HepG2 (cell line): ENCODE measurements at regions not wholly inside any gene's neighbourhood (a gene's known extent, or its start where the extent isn't known, plus 50 kb on each side); places are given as distances from the start of the nearest gene placed in this dataset.
"Not testable (repeated sequence)": the region's sequence is repeated elsewhere in the genome, so short reads cannot be mapped to it uniquely, and the experiment has no call there.

Source experiments
- ATAC-seq: fragments of 200-7000 bp; cut with Tn5 transposase; 3 replicates; pipeline ENCODE4 v1.9.1; 2020; ENCODE audit warnings: mild to moderate bottlenecking, moderate library complexity
- BruUV-seq: library from RNA; stranded (reverse); fragments of 400-500 nt; replicated peaks from 2 replicates; lab custom pipeline; 2021; lab: Mats Ljungman, UMichigan
- CTCF ChIA-PET: fragments of 300-600 bp; formaldehyde crosslinking; extraction: SDS; loops from one replicate; lab custom pipeline; 2021; ENCODE audit warnings: low total read pairs, inconsistent platforms, low intra/inter-chr PET ratio; lab: Yijun Ruan, JAX
- POLR2A ChIA-PET: fragments of 350-600 bp; sonication (Branson Sonifier 250); formaldehyde crosslinking; loops from one replicate; lab custom pipeline; 2020; ENCODE audit warnings: antibody characterized with exemption, inconsistent platforms; lab: Yijun Ruan, JAX
- DNase-seq: peaks from one replicate; pipeline ENCODE4 v3.0.0-alpha.2; 2015; ENCODE audit warnings: low spot score
- FAIRE-seq: peaks from 3 replicates; lab custom pipeline; 2011; peaks lifted over from hg19 to GRCh38; lab: Jason Lieb, UNC
- H2AFZ ChIP-seq: one replicate; pipeline ENCODE4 v1.6.1; 2011; ENCODE audit warnings: low read length, inconsistent platforms
- H3K27ac ChIP-seq: fragments of 300-600 bp; 3 replicates; pipeline ENCODE4 v1.8.0; 2011; ENCODE audit warnings: mixed run types, mild to moderate bottlenecking, mixed read lengths, low read length, inconsistent platforms; ENCODE audit not compliant: insufficient read depth; ENCODE audit errors: extremely low read length
- H3K27me3 ChIP-seq, 2 experiments: fragments of 200-600 bp in 1 of 2; 2 replicates in 1 of 2; 3 replicates in 1 of 2; pipeline versions ENCODE4 v1.6.0 to v1.8.0; 2011; ENCODE audit warnings: low read length in 2 of 2, mild to moderate bottlenecking in 2 of 2, moderate library complexity in 2 of 2, inconsistent platforms in 1 of 2; ENCODE audit not compliant: insufficient read depth in 2 of 2, control insufficient read depth in 1 of 2
- H3K36me3 ChIP-seq, 2 experiments: fragments of 200-600 bp in 1 of 2; replicated peaks in 1 of 2; 2 replicates in 1 of 2; 3 replicates in 1 of 2; pipeline versions ENCODE4 v1.5.1 to v1.8.0; 2011; ENCODE audit warnings: low read length in 2 of 2, inconsistent platforms in 1 of 2; ENCODE audit not compliant: insufficient read depth in 2 of 2, control insufficient read depth in 1 of 2
- H3K4me1 ChIP-seq: 2 replicates; pipeline ENCODE4 v1.5.1; 2012; ENCODE audit warnings: low read length, inconsistent platforms; ENCODE audit not compliant: insufficient read depth
- H3K4me2 ChIP-seq: 2 replicates; pipeline ENCODE4 v1.6.0; 2011; ENCODE audit warnings: low read depth, low read length, inconsistent platforms
- H3K4me3 ChIP-seq, 3 experiments: fragments of 200-600 bp in 1 of 3; sonication (generic), shearing (Covaris generic) in 1 of 3; replicated peaks in 1 of 3; 2 replicates each; pipeline ENCODE4 v1.5.1; 2011 to 2016; ENCODE audit warnings: low read length in 3 of 3, inconsistent platforms in 2 of 3, low read depth in 2 of 3, mild to moderate bottlenecking in 2 of 3, control low read depth in 1 of 3, mixed read lengths in 1 of 3; ENCODE audit not compliant: insufficient read depth in 1 of 3
- H3K79me2 ChIP-seq: one replicate; pipeline ENCODE4 v1.6.1; 2011; ENCODE audit warnings: low read length, inconsistent platforms; ENCODE audit not compliant: insufficient read depth
- H3K9ac ChIP-seq: 2 replicates; pipeline ENCODE4 v1.6.0; 2011; ENCODE audit warnings: mild to moderate bottlenecking, low read depth, low read length, inconsistent platforms; ENCODE audit not compliant: insufficient read depth
- H3K9me3 ChIP-seq: 2 replicates; pipeline ENCODE4 v1.5.1; 2012; ENCODE audit warnings: mild to moderate bottlenecking, low read length
- H4K20me1 ChIP-seq: 2 replicates; pipeline ENCODE4 v1.6.0; 2011; ENCODE audit warnings: inconsistent platforms, mild to moderate bottlenecking, low read length, moderate library complexity; ENCODE audit not compliant: insufficient read depth
- ATF7-NPFF ChIP-seq: sonication (generic); formaldehyde crosslinking; IDR thresholded peaks from 2 replicates; pipeline ENCODE4 v1.8.1; 2023; ENCODE audit warnings: mild to moderate bottlenecking, low read depth, missing genetic modification reagents, moderate library complexity
- GZF1 ChIP-seq: sonication (generic); formaldehyde crosslinking; IDR thresholded peaks from 2 replicates; pipeline ENCODE4 v1.5.1; 2020; ENCODE audit warnings: mild to moderate bottlenecking, missing genetic modification reagents
- MAFF ChIP-seq: IDR thresholded peaks from 2 replicates; pipeline ENCODE4 v1.6.1; 2011; ENCODE audit warnings: low read depth, low read length, improper control_type of control experiment
- MAFK ChIP-seq, 2 experiments: IDR thresholded peaks in 1 of 2; conservative IDR thresholded peaks in 1 of 2; 2 replicates each; pipeline ENCODE4 v1.6.1; 2011; ENCODE audit warnings: improper control_type of control experiment in 2 of 2, low read length in 2 of 2
- MTF2 ChIP-seq: sonication (generic); formaldehyde crosslinking; IDR thresholded peaks from 2 replicates; pipeline ENCODE4 v1.5.0; 2020; ENCODE audit warnings: missing genetic modification reagents, borderline replicate concordance
- THYN1 ChIP-seq: sonication (generic); formaldehyde crosslinking; IDR thresholded peaks from 2 replicates; pipeline ENCODE4 v1.8.1; 2023; ENCODE audit warnings: low read depth, mild to moderate bottlenecking, moderate library complexity, missing genetic modification reagents, borderline replicate concordance
- ZNF768 ChIP-seq: sonication (generic); formaldehyde crosslinking; IDR thresholded peaks from 2 replicates; pipeline ENCODE4 v1.4.0; 2020; ENCODE audit warnings: missing genetic modification reagents
- WGBS: methylation state at CpG from one replicate; pipeline ENCODE4 v1.1.6; 2017; ENCODE audit warnings: low lambda C conversion rate; 5-methylcytosine and 5-hydroxymethylcytosine counted together
- in situ Hi-C: cut with HindIII; loops from 2 replicates; pipeline ENCODE4 v1.10.0; 2017; ENCODE audit warnings: low pct_unique_long_range_greater_than_20kb; ENCODE audit not compliant: extremely low pct_ligation_motif_present
- intact Hi-C: fragments of 100-400 bp; cut with micrococcal nuclease; formaldehyde crosslinking; loops from one replicate; pipeline ENCODE4 v1.10.0; 2022; ENCODE audit not compliant: unreplicated experiment
- TF ChIP-seq, protein P1 (sequence below): IDR thresholded peaks from 2 replicates; pipeline ENCODE4 v1.6.1; 2016; ENCODE audit warnings: missing compliant biosample characterization, missing genetic modification reagents, borderline replicate concordance
- TF ChIP-seq, protein P2 (sequence below): sonication (generic); formaldehyde crosslinking; IDR thresholded peaks from 2 replicates; pipeline ENCODE4 v1.8.0; 2022; ENCODE audit warnings: missing genetic modification reagents, mild to moderate bottlenecking, moderate library complexity, borderline replicate concordance

DNA sequence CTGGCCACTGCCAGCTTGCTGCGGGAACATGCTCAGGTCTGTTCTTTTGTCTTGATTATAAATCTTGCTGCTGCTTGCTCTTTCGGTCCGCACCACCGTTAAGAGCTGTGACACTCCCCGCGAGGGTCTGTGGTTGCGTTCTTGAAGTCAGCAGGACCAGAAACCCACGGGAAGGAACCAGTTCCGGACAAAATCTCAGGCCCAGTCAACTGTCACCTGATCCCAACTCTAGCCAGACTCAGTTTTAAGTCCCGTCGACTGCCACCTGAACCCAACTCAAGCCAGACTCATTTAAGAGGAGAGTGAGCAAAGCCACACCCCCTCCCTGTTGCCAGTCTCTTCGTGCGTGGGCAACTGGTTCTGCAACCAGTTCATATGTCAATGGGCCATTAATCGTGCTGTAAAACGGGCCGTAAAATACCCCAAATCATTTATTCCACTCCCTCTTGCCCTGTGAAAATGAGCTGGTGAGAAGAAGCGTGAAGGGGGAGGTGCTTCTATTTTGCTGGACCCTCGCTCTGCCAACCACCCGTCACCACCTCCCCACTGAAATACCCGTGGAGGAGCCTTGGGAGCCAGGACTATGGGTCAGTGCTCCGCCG, 224.3 kb downstream of the NDUFA10 start (continued):
- TF ChIP-seq, protein P1, sequence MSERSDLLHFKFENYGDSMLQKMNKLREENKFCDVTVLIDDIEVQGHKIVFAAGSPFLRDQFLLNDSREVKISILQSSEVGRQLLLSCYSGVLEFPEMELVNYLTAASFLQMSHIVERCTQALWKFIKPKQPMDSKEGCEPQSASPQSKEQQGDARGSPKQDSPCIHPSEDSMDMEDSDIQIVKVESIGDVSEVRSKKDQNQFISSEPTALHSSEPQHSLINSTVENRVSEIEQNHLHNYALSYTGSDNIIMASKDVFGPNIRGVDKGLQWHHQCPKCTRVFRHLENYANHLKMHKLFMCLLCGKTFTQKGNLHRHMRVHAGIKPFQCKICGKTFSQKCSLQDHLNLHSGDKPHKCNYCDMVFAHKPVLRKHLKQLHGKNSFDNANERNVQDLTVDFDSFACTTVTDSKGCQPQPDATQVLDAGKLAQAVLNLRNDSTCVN (CRISPR knock-in tag) = no peak
- TF ChIP-seq ZNF768 = no peak
- no peak for TF ChIP-seq ATF7-NPFF (CRISPR knock-in tag)

DNA sequence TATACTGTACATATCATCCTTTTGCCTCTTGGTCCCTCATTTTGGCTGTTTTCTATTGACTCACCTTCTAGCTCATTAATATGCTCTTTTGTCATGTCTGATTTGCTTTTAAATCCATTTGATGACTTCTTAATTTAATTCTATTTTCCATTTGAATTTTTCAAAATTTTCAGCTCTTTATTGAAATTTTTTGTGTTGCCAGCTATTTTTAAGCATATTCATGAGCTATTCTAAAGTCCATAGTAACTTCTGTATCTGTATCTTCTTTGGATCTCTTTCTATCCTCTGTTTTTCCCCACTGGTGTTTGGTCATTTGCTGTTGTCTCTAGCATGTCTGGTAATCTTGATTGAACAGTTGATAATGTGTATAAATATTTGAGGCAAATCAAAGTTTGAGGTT, 227.8 kb downstream of the NDUFA10 start:
- H3K79me2 ChIP-seq = no peaks in the 10 kb centered on the region
- DNase-seq = no peak
- ATAC-seq = no peak
- no peak overlapping the region for H3K9ac ChIP-seq
- H3K4me3 ChIP-seq = no peak overlapping the region
- BruUV-seq = no TSS peak
- no peaks in the 10 kb centered on the region for H4K20me1 ChIP-seq
- H3K27me3 ChIP-seq = peaks cover 0 to 41% of the 10 kb centered on the region in 2 experiments; a peak in 4 of 5 replicates
- no peak overlapping the region for H3K27ac ChIP-seq
- intact Hi-C loops = no loop called here
- no peaks in the 10 kb centered on the region for H3K4me1 ChIP-seq
- POLR2A ChIA-PET = no interaction called here
- no peaks in the 10 kb centered on the region for H3K36me3 ChIP-seq
- in situ Hi-C loops = no loop called here
- TF ChIP-seq MAFK (conservative IDR thresholded peaks at IDR 0.05 in 1 of 2, IDR thresholded peaks at IDR 0.05 in 1 of 2; ENCODE audit: low read length in 2 of 2) = peak; percentile 86 to 94
- no peak for TF ChIP-seq MTF2 (CRISPR knock-in tag)
- TF ChIP-seq, protein P2, sequence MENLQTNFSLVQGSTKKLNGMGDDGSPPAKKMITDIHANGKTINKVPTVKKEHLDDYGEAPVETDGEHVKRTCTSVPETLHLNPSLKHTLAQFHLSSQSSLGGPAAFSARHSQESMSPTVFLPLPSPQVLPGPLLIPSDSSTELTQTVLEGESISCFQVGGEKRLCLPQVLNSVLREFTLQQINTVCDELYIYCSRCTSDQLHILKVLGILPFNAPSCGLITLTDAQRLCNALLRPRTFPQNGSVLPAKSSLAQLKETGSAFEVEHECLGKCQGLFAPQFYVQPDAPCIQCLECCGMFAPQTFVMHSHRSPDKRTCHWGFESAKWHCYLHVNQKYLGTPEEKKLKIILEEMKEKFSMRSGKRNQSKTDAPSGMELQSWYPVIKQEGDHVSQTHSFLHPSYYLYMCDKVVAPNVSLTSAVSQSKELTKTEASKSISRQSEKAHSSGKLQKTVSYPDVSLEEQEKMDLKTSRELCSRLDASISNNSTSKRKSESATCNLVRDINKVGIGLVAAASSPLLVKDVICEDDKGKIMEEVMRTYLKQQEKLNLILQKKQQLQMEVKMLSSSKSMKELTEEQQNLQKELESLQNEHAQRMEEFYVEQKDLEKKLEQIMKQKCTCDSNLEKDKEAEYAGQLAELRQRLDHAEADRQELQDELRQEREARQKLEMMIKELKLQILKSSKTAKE (CRISPR knock-in tag) = no peak
- no peak for TF ChIP-seq GZF1 (CRISPR knock-in tag)
- TF ChIP-seq THYN1 = no peak
- TF ChIP-seq MAFF = peak; percentile 91
- no peak overlapping the region for H3K4me2 ChIP-seq
- CTCF ChIA-PET = no interaction called here
- H2AFZ ChIP-seq = no peak overlapping the region
- H3K9me3 ChIP-seq = no peaks in the 10 kb centered on the region; the same call in 1 of the 2 replicates
- FAIRE-seq = no peak

DNA sequence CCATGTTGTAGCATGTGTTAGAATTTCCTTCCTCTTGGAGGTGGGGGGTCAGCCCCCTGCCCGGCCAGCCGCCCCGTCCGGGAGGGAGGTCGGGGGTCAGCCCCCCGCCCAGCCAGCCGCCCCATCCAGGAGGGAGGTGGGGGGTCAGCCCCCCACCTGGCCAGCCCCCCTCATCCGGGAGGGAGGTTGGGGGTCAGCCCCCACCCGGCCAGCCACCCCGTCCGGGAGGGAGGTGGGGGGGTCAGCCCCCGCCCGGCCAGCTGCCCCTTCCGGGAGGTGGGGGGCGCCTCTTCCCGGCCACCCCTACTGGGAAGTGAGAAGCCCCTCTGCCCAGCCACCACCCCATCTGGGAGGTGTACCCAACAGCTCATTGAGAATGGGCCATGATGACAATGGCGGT, 229.4 kb downstream of the NDUFA10 start:
- H2AFZ ChIP-seq, H3K4me2 ChIP-seq, H3K27ac ChIP-seq, CTCF ChIA-PET, H3K4me1 ChIP-seq, BruUV-seq, FAIRE-seq, ATAC-seq, H4K20me1 ChIP-seq, intact Hi-C loops, POLR2A ChIA-PET, in situ Hi-C loops, H3K9ac ChIP-seq, H3K4me3 ChIP-seq, H3K9me3 ChIP-seq, DNase-seq, H3K79me2 ChIP-seq, H3K36me3 ChIP-seq: not testable (repeated sequence)
- WGBS = 53% methylated on average over 17 of the region's 17 CpGs
- peaks cover 2 to 40% of the 10 kb centered on the region in 2 experiments; a peak in 4 of 5 replicates for H3K27me3 ChIP-seq
